Omental fat pad (tissue), 3 donors: ENCODE measurements at regions not wholly inside any gene's neighbourhood (a gene's known extent, or its start where the extent isn't known, plus 50 kb on each side); places are given as distances from the start of the nearest gene placed in this dataset.

ENCODE experiments used
- ATAC-seq: fragments of 150-250 bp; one replicate; pipeline ENCODE4 v1.9.1; 2016; ENCODE audit warnings: mild to moderate bottlenecking, moderate library complexity; ENCODE audit not compliant: low FRiP score
- DNase-seq: peaks from one replicate; pipeline ENCODE4 v3.0.0-alpha.2; 2019; ENCODE audit warnings: low spot score
- TF ChIP-seq, protein P1 (sequence below), 3 donors: fragments of 450-650 bp; IDR thresholded peaks; one replicate each; pipeline ENCODE4 v1.5.1; 2016 to 2017; ENCODE audit warnings: antibody characterized with exemption in 3 of 3, mild to moderate bottlenecking in 3 of 3, moderate library complexity in 2 of 3

- DNase-seq, result no peak
- ATAC-seq, result no peak
- TF ChIP-seq, protein P1, sequence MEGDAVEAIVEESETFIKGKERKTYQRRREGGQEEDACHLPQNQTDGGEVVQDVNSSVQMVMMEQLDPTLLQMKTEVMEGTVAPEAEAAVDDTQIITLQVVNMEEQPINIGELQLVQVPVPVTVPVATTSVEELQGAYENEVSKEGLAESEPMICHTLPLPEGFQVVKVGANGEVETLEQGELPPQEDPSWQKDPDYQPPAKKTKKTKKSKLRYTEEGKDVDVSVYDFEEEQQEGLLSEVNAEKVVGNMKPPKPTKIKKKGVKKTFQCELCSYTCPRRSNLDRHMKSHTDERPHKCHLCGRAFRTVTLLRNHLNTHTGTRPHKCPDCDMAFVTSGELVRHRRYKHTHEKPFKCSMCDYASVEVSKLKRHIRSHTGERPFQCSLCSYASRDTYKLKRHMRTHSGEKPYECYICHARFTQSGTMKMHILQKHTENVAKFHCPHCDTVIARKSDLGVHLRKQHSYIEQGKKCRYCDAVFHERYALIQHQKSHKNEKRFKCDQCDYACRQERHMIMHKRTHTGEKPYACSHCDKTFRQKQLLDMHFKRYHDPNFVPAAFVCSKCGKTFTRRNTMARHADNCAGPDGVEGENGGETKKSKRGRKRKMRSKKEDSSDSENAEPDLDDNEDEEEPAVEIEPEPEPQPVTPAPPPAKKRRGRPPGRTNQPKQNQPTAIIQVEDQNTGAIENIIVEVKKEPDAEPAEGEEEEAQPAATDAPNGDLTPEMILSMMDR (IDR thresholded peaks at IDR 0.05), result no peak
Observed at GRCh38 chr7:84547331-84547730, 352.7 kb upstream of the SEMA3A start.

DNA sequence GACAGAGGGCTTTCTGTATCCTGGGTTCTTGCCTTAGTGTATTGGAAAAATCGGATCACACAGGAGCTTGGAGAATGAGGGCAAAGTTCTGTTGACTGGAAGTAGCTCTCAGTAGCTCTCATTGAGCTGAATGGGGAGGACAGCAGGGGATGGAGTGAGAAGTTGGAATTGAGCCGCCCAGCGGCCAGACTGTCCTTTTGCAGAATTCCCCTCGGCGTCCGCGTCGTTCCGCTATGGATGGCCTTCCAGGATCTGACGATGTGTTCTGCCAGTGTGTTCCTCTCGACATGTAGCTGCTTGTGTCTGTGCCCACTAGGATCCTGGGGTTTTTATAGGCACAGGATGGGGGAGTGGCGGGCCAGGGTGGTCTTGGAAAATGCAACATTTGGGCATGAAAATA, 351.8 kb upstream of the SEMA3A start:
- TF ChIP-seq, protein P1 (IDR thresholded peaks at IDR 0.05), result no peak
- DNase-seq, result no peak
- ATAC-seq, result no peak

- no peak for ATAC-seq
- no peak for DNase-seq
- TF ChIP-seq, protein P1 (IDR thresholded peaks at IDR 0.05), result no peak
Observed at GRCh38 chr7:84538268-84538667, 343.7 kb upstream of the SEMA3A start.

GRCh38 chr7:84536271-84536870, 341.8 kb upstream of the SEMA3A start:
- TF ChIP-seq, protein P1 (IDR thresholded peaks at IDR 0.05), result no peak
- ATAC-seq (no peak), DNase-seq (no peak)

DNA sequence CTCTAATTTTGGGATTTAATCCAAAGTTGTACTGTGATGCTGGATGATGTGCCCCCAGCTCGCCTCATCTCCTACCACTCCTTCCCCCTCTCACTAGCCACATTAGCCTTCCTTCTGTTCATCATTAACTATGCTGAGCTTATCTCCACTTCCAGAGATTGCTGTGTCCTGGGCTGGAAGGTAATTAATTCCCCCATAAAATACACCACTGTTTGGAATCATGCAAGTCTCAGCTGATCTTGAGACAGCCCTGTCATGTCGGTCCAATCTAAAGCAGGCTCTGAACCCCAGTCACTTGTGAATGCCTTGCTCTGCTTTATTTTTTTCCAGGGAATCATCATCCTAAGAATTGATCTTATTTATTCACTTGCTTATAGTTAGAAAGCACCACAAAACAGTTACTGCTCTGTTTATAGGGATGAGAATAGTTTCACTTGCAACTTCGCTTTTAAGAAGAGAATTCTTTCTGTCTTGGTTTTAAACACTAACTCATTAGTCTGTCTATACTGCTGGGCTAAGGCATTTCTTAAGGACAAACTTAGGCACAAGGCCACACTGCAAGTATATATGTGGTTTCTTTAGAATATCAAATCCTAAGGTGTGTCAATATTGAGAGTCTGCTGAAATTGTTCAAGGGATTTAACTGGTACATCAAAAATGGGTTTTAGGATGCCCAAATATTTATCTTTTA, 341.1 kb upstream of the SEMA3A start:
- DNase-seq (no peak), ATAC-seq (no peak)
- TF ChIP-seq, protein P1 (IDR thresholded peaks at IDR 0.05), result no peak

- TF ChIP-seq, protein P1 (IDR thresholded peaks at IDR 0.05), result no peak
- ATAC-seq, result no peak
- DNase-seq, result no peak
Observed at GRCh38 chr7:84533182-84533581, 338.6 kb upstream of the SEMA3A start.

DNA sequence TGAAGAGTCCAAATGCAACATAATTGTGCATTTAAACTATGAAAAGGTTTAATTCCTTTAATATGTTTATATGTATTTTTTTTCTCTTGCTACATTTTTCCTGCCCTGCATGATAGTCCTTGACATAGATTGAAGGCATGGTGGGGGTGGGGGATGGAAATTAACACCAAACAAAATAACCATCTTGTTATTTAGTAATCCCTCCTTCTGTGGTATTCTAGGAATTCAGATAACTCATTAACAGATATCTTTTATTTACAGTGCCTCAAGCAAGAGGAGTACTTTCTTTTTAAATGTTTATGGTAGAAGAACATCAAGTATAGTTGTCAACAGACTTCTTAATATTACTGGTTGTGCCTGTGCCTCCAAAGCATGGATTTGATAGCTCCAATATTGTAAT, 337.6 kb upstream of the SEMA3A start:
- ATAC-seq, result no peak

More for the DNA sequence above, 337.6 kb upstream of the SEMA3A start:
- no peak for DNase-seq
- TF ChIP-seq, protein P1 (IDR thresholded peaks at IDR 0.05), result no peak
